ENCODE measurements at regions not wholly inside any gene's neighbourhood (a gene's known extent, or its start where the extent isn't known, plus 50 kb on each side); places are given as distances from the start of the nearest gene placed in this dataset.

- intact Hi-C loops (cut with micrococcal nuclease): no loop called here
Observed at GRCh38 chr5:3011764-3012017, 260.2 kb upstream of the IRX2 start.

DNA sequence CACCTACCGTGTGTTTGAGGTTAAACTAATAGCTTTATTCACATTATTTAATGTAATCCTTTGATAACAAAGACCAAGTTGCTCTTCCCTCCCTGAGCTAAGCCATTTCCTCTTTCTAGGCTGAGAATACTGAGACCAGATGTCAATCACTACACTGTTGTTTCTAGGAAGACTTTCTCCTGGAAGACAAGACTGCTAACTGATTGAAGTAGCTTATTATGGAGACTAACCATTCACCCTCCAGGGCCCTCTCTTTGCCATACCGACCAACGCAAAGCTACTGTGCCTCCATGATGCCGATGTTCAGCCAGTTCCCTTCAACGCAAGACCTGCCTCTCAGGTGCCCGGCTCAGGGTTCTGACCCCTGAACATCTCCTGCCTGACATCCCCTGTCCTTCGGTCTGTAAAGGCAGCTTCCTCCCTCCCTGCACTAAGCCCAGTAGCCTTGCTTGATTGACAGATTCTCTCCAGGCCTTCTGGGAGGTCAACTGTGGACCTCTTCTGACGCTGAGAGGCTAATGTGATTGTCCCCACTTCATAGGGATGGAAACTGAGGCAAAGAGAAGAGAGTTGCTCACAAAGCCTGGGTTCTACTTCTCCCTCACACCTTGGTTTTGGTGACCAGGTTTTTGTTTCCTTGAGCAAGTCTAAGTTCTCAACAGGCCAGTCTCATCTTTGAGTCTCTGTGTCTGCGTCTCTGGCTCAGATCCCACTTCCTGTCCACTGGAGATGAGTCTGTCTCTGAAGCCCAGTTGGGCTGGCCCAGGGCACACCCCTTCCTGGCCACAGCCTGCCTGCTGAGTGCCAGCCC, 259.7 kb upstream of the IRX2 start:
- H3K27me3 ChIP-seq (ENCODE audit: insufficient read depth, low read length): no peaks in the 10 kb centered on the region
- ChIA-PET POLR2A (no interaction called here), CTCF (no interaction called here), RAD21 (ENCODE audit: low non-redundant PET in 1 of 2, low total read pairs in 2 of 2, uncharacterized antibody in 2 of 2, unreplicated experiment in 2 of 2) (no interaction called here)
- H3K9me2 ChIP-seq (ENCODE audit: insufficient read depth): no peaks in the 10 kb centered on the region
- no peak for ATAC-seq
- no peak for DNase-seq (ENCODE audit: low read depth, low spot score)
- no peaks in the 10 kb centered on the region for H3K36me3 ChIP-seq (ENCODE audit: control insufficient read depth in 1 of 2, insufficient read depth in 2 of 2, low read length in 2 of 2)
- H3K79me2 ChIP-seq (ENCODE audit: insufficient read depth, low read length): no peaks in the 10 kb centered on the region
- no peak overlapping the region for H3K27ac ChIP-seq (ENCODE audit: low read depth, low read length)
- H3K9ac ChIP-seq (ENCODE audit: low read length): no peak overlapping the region
- H4K20me1 ChIP-seq (ENCODE audit: insufficient read depth): no peaks in the 10 kb centered on the region
- no peak overlapping the region for H3K4me2 ChIP-seq (ENCODE audit: low read length)
- no peak overlapping the region for H3K4me3 ChIP-seq (replicated peaks in 1 of 2; ENCODE audit: low read depth in 1 of 2, low read length in 2 of 2)
- intact Hi-C loops (cut with micrococcal nuclease): no loop called here
- H3K4me1 ChIP-seq (ENCODE audit: control insufficient read depth in 1 of 2, insufficient read depth in 2 of 2, low read length in 2 of 2): no peaks in the 10 kb centered on the region
- no TSS peak for BruUV-seq (replicated peaks)
- H3K9me3 ChIP-seq (ENCODE audit: control insufficient read depth in 1 of 2, insufficient read depth in 1 of 2, low read depth in 1 of 2, low read length in 2 of 2): peaks cover 5 to 37% of the 10 kb centered on the region in 2 experiments; a peak in 2 of 4 replicates
- no peak overlapping the region for H2AFZ ChIP-seq (ENCODE audit: low read depth, low read length, poor library complexity, severe bottlenecking)
- TF ChIP-seq FOSL1 (IDR thresholded peaks at IDR 0.05; ENCODE audit: low read depth): no peak
- TF ChIP-seq SIN3A (IDR thresholded peaks at IDR 0.05; ENCODE audit: low read depth): no peak
- TF ChIP-seq POLR2AphosphoS5 (IDR thresholded peaks at IDR 0.05; ENCODE audit: low read depth, low read length): no peak
- no peak for TF ChIP-seq TCF7L2 (IDR thresholded peaks at IDR 0.05; ENCODE audit: borderline replicate concordance, extremely low read depth, insufficient read depth, insufficient read length)
- no peak for TF ChIP-seq ZBTB33 (IDR thresholded peaks at IDR 0.05; ENCODE audit: extremely low read depth, insufficient replicate concordance, low read length)
- TF ChIP-seq, protein P1, sequence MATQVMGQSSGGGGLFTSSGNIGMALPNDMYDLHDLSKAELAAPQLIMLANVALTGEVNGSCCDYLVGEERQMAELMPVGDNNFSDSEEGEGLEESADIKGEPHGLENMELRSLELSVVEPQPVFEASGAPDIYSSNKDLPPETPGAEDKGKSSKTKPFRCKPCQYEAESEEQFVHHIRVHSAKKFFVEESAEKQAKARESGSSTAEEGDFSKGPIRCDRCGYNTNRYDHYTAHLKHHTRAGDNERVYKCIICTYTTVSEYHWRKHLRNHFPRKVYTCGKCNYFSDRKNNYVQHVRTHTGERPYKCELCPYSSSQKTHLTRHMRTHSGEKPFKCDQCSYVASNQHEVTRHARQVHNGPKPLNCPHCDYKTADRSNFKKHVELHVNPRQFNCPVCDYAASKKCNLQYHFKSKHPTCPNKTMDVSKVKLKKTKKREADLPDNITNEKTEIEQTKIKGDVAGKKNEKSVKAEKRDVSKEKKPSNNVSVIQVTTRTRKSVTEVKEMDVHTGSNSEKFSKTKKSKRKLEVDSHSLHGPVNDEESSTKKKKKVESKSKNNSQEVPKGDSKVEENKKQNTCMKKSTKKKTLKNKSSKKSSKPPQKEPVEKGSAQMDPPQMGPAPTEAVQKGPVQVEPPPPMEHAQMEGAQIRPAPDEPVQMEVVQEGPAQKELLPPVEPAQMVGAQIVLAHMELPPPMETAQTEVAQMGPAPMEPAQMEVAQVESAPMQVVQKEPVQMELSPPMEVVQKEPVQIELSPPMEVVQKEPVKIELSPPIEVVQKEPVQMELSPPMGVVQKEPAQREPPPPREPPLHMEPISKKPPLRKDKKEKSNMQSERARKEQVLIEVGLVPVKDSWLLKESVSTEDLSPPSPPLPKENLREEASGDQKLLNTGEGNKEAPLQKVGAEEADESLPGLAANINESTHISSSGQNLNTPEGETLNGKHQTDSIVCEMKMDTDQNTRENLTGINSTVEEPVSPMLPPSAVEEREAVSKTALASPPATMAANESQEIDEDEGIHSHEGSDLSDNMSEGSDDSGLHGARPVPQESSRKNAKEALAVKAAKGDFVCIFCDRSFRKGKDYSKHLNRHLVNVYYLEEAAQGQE (IDR thresholded peaks at IDR 0.05; ENCODE audit: low read depth): no peak
- TF ChIP-seq JUND (IDR thresholded peaks at IDR 0.05): no peak
- TF ChIP-seq CBX3 (IDR thresholded peaks at IDR 0.05; ENCODE audit: low read depth): no peak
- no peak for TF ChIP-seq POLR2A (IDR thresholded peaks at IDR 0.05; ENCODE audit: borderline replicate concordance, extremely low read depth, insufficient read depth, insufficient read length)
- TF ChIP-seq EZH2 (IDR thresholded peaks at IDR 0.05): no peak
- TF ChIP-seq ZFX (IDR thresholded peaks at IDR 0.05): no peak
- no peak for TF ChIP-seq ELF1 (IDR thresholded peaks at IDR 0.05; ENCODE audit: borderline replicate concordance, low read depth)
- no peak for TF ChIP-seq ATF3 (IDR thresholded peaks at IDR 0.05)
- no peak for TF ChIP-seq EZH2phosphoT487 (IDR thresholded peaks at IDR 0.05; ENCODE audit: borderline replicate concordance)

More at GRCh38 chr5:3011764-3012017, 260.2 kb upstream of the IRX2 start:
- peaks cover 5 to 37% of the 10 kb centered on the region in 2 experiments; a peak in 2 of 4 replicates for H3K9me3 ChIP-seq (ENCODE audit: control insufficient read depth in 1 of 2, insufficient read depth in 1 of 2, low read depth in 1 of 2, low read length in 2 of 2)
- RAD21 ChIA-PET (ENCODE audit: low non-redundant PET in 1 of 2, low total read pairs in 2 of 2, uncharacterized antibody in 2 of 2, unreplicated experiment in 2 of 2): no interaction called here
- H3K9ac ChIP-seq (ENCODE audit: low read length): no peak overlapping the region
- no peak overlapping the region for H2AFZ ChIP-seq (ENCODE audit: low read depth, low read length, poor library complexity, severe bottlenecking)
- no peaks in the 10 kb centered on the region for H4K20me1 ChIP-seq (ENCODE audit: insufficient read depth)
- CTCF ChIA-PET: no interaction called here
- H3K4me2 ChIP-seq (ENCODE audit: low read length): no peak overlapping the region
- no peaks in the 10 kb centered on the region for H3K79me2 ChIP-seq (ENCODE audit: insufficient read depth, low read length)
- no peaks in the 10 kb centered on the region for H3K36me3 ChIP-seq (ENCODE audit: control insufficient read depth in 1 of 2, insufficient read depth in 2 of 2, low read length in 2 of 2)
- BruUV-seq (replicated peaks): no TSS peak
- POLR2A ChIA-PET: no interaction called here
- no peak overlapping the region for H3K27ac ChIP-seq (ENCODE audit: low read depth, low read length)
- no peak overlapping the region for H3K4me3 ChIP-seq (replicated peaks in 1 of 2; ENCODE audit: low read depth in 1 of 2, low read length in 2 of 2)
- no peak for TF ChIP-seq ZFX (IDR thresholded peaks at IDR 0.05)
- no peak for TF ChIP-seq ELF1 (IDR thresholded peaks at IDR 0.05; ENCODE audit: borderline replicate concordance, low read depth)
- TF ChIP-seq POLR2A (IDR thresholded peaks at IDR 0.05; ENCODE audit: borderline replicate concordance, extremely low read depth, insufficient read depth, insufficient read length): no peak
- TF ChIP-seq RAD21 (IDR thresholded peaks at IDR 0.05; ENCODE audit: low read depth): no peak
- TF ChIP-seq EZH2 (IDR thresholded peaks at IDR 0.05): no peak
- no peak for DNase-seq (ENCODE audit: low read depth, low spot score)
- no peaks in the 10 kb centered on the region for H3K27me3 ChIP-seq (ENCODE audit: insufficient read depth, low read length)
- no peaks in the 10 kb centered on the region for H3K9me2 ChIP-seq (ENCODE audit: insufficient read depth)
- no peak for ATAC-seq
- H3K4me1 ChIP-seq (ENCODE audit: control insufficient read depth in 1 of 2, insufficient read depth in 2 of 2, low read length in 2 of 2): no peaks in the 10 kb centered on the region
